Esophagus (tissue), 2 donors: ENCODE measurements at regions not wholly inside any gene's neighbourhood (a gene's known extent, or its start where the extent isn't known, plus 50 kb on each side); places are given as distances from the start of the nearest gene placed in this dataset.

Experiments used
- H3K27ac ChIP-seq, 2 donors: one replicate each; pipeline ENCODE4 v1.5.1; 2013; ENCODE audit warnings: low read depth in 2 of 2, mild to moderate bottlenecking in 2 of 2, inconsistent platforms in 1 of 2, low read length in 1 of 2, moderate library complexity in 1 of 2
- H3K27me3 ChIP-seq, 2 donors: one replicate each; pipeline ENCODE4 v1.6.1; 2013; ENCODE audit warnings: low read length in 2 of 2, control low read depth in 1 of 2, mild to moderate bottlenecking in 1 of 2; ENCODE audit not compliant: insufficient read depth in 2 of 2, control insufficient read depth in 1 of 2
- H3K36me3 ChIP-seq, 2 donors: one replicate each; pipeline ENCODE4 v1.6.1; 2013; ENCODE audit warnings: low read length in 1 of 2; ENCODE audit not compliant: control insufficient read depth in 2 of 2, insufficient read depth in 2 of 2
- H3K4me1 ChIP-seq, 2 donors: one replicate each; pipeline ENCODE4 v1.6.1; 2013; ENCODE audit warnings: low read length in 1 of 2; ENCODE audit not compliant: control insufficient read depth in 2 of 2, insufficient read depth in 2 of 2
- H3K4me3 ChIP-seq, 2 donors: one replicate each; pipeline ENCODE4 v1.5.1; 2013; ENCODE audit warnings: low read length in 2 of 2, mild to moderate bottlenecking in 2 of 2, low read depth in 1 of 2, moderate library complexity in 1 of 2
- H3K9me3 ChIP-seq, 2 donors: one replicate each; pipeline ENCODE4 v1.6.1; 2013; ENCODE audit warnings: mild to moderate bottlenecking in 2 of 2, low read depth in 1 of 2, low read length in 1 of 2, moderate library complexity in 1 of 2; ENCODE audit not compliant: control insufficient read depth in 2 of 2, insufficient read depth in 1 of 2
- WGBS, 2 donors: extraction: QIAGEN DNeasy Blood & Tissue Kit; methylation state at CpG; one replicate each; pipeline ENCODE4 v1.1.7; 2013; 5-methylcytosine and 5-hydroxymethylcytosine counted together
- donor health status: healthy with polysubstance abuse.
- donor health status: Bipolar disorder and iron deficiency.

DNA sequence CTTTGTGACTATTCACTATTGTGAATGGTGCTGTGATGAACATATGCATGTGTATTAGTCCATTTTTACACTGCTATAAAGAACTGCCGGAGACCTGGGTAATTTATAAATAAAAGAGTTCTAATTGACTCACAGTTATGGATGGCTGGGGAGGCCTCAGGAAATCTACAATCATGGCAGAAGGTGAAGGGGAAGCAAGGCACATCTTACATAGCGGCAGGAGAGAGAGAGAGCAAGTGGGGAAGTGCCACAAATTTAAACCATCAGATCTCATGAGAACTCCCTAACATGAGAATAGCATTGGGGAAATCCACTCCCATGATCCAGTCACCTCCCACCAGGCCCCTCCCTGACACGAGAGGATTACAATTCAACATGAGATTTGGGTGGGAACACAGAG lies 90.8 kb downstream of the ATP23 start:
- peaks cover 0 to 7% of the 10 kb centered on the region in 2 donors for H3K9me3 ChIP-seq
- H3K4me3 ChIP-seq: no peak overlapping the region
- H3K4me1 ChIP-seq: peaks cover 0 to 9% of the 10 kb centered on the region in 2 donors
- no peaks in the 10 kb centered on the region for H3K36me3 ChIP-seq
- peak overlapping the region in 1 of 2 donors; percentile 47 for H3K27ac ChIP-seq
- H3K27me3 ChIP-seq: no peaks in the 10 kb centered on the region
- WGBS, 2 donors: 81 to 82% methylated on average over 3 of the region's 3 CpGs

DNA sequence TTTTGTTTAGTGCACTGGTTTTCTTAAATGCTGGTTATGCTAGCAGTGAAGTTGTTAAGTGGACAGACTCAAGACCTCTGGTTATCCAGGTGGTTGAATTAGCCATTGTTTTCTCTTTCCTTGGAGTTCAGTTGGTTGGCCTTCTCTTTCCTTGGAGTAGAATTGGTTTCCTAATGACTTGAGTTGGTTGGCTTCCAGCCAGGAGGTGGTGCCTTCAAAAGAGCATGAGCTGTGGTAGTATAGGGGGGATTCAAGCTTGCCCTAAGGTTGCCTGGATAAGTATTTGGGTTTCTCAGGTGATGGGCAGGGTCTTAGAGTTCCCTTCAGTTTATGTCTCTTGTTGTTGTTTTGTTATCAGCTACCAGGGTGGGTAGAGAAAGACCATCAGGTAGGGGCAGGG lies 92.5 kb downstream of the ATP23 start:
- no peak overlapping the region for H3K4me3 ChIP-seq
- peak overlapping the region; percentile 84 to 94 for H3K27ac ChIP-seq
- peaks cover 0 to 9% of the 10 kb centered on the region in 2 donors for H3K4me1 ChIP-seq
- peaks cover 0 to 7% of the 10 kb centered on the region in 2 donors for H3K9me3 ChIP-seq
- H3K36me3 ChIP-seq: no peaks in the 10 kb centered on the region
- H3K27me3 ChIP-seq: no peaks in the 10 kb centered on the region

GRCh38 chr12:58034311-58034710 lies 92.9 kb downstream of the ATP23 start:
- Histone ChIP-seq H3K27me3 (no peaks in the 10 kb centered on the region), H3K36me3 (no peaks in the 10 kb centered on the region), H3K4me1 (peaks cover 0 to 9% of the 10 kb centered on the region in 2 donors), H3K27ac (peak overlapping the region; percentile 84 to 94), H3K9me3 (peaks cover 0 to 7% of the 10 kb centered on the region in 2 donors), H3K4me3 (no peak overlapping the region)
- 53 to 67% methylated on average over 3 of the region's 3 CpGs for WGBS, 2 donors

DNA sequence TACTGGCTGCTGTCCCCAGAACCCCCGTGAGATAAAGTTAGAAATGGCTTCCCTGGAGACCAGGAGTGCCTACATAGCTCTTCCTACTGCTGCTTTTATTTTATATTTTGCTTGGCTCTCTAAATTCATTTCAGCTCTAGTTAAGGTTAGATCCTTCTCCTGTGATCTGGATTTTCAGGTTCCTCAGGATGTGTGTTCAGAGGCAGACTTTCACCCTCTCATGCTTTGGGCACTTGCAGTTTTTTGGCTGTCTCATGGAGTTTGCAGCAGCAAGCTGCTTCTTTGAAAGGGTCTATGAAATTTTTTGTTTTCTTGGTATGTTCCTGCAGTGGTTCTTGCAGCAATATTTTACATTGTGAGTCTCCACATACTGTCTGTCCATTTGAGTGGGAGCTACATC lies 93.3 kb downstream of the ATP23 start:
- Histone ChIP-seq H3K27me3 (no peaks in the 10 kb centered on the region), H3K9me3 (peaks cover 0 to 7% of the 10 kb centered on the region in 2 donors), H3K4me3 (no peak overlapping the region), H3K27ac (peak overlapping the region; percentile 84 to 94), H3K4me1 (peaks cover 0 to 9% of the 10 kb centered on the region in 2 donors), H3K36me3 (no peaks in the 10 kb centered on the region)
- WGBS, 2 donors: 0 to 15% methylated on average over 1 of the region's 1 CpG

GRCh38 chr12:58041441-58041840 lies 100.1 kb downstream of the ATP23 start:
- 91 to 95% methylated on average over 2 of the region's 2 CpGs for WGBS, 2 donors

GRCh38 chr12:58044966-58045365 lies 103.6 kb downstream of the ATP23 start:
- Histone ChIP-seq H3K9me3 (peaks cover 0 to 3% of the 10 kb centered on the region in 2 donors), H3K27me3 (no peaks in the 10 kb centered on the region), H3K27ac (no peak overlapping the region), H3K4me3 (no peak overlapping the region), H3K4me1 (no peaks in the 10 kb centered on the region), H3K36me3 (no peaks in the 10 kb centered on the region)

More at GRCh38 chr12:58041441-58041840, 100.1 kb downstream of the ATP23 start:
- no peak overlapping the region for H3K4me3 ChIP-seq
- no peaks in the 10 kb centered on the region for H3K4me1 ChIP-seq
- no peaks in the 10 kb centered on the region for H3K36me3 ChIP-seq
- peaks cover 0 to 3% of the 10 kb centered on the region in 2 donors for H3K9me3 ChIP-seq
- H3K27ac ChIP-seq: no peak overlapping the region
- no peaks in the 10 kb centered on the region for H3K27me3 ChIP-seq

DNA sequence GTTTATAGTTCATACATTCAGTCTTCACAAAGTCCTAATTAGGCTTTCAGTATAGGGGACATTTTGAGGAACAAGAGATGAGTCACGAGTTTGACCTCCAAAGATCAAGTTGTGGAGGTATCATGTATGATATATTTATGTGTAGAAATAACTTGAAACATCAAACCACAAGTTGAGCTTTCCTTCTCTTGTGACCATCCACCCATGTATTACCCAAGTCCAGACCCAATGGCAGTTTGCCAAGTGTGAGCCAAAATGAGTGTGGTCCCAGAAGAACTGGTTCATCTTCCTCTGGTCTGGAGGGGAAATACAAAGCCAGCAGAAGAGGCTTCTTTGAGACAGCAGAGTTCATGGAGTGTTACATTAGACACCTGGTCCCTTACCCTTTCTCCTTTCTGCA lies 104.9 kb downstream of the ATP23 start:
- Histone ChIP-seq H3K27me3 (no peaks in the 10 kb centered on the region), H3K4me3 (no peak overlapping the region), H3K4me1 (no peaks in the 10 kb centered on the region), H3K9me3 (peaks cover 0 to 3% of the 10 kb centered on the region in 2 donors), H3K27ac (no peak overlapping the region), H3K36me3 (no peaks in the 10 kb centered on the region)
- WGBS, 2 donors: 73 to 83% methylated on average over 1 of the region's 1 CpG

GRCh38 chr12:58051378-58051777 lies 110.0 kb downstream of the ATP23 start:
- Histone ChIP-seq H3K27me3 (no peaks in the 10 kb centered on the region), H3K27ac (no peak overlapping the region), H3K4me1 (no peaks in the 10 kb centered on the region), H3K4me3 (no peak overlapping the region), H3K36me3 (no peaks in the 10 kb centered on the region), H3K9me3 (peaks cover 0 to 2% of the 10 kb centered on the region in 2 donors)
- 0 to 51% methylated on average over 1 of the region's 1 CpG for WGBS, 2 donors

- Histone ChIP-seq H3K27me3 (no peaks in the 10 kb centered on the region), H3K4me3 (no peak overlapping the region), H3K27ac (no peak overlapping the region), H3K4me1 (peaks cover 0 to 6% of the 10 kb centered on the region in 2 donors), H3K36me3 (no peaks in the 10 kb centered on the region), H3K9me3 (no peaks in the 10 kb centered on the region)
- 92 to 97% methylated on average over 1 of the region's 1 CpG for WGBS, 2 donors
These were observed 123.3 kb downstream of the ATP23 start for GRCh38 chr12:58064666-58065065.

GRCh38 chr12:58066296-58066695 lies 124.9 kb downstream of the ATP23 start:
- no peaks in the 10 kb centered on the region for H3K36me3 ChIP-seq
- H3K27me3 ChIP-seq: no peaks in the 10 kb centered on the region
- no peak overlapping the region for H3K4me3 ChIP-seq
- no peak overlapping the region for H3K27ac ChIP-seq
- no peaks in the 10 kb centered on the region for H3K9me3 ChIP-seq
- H3K4me1 ChIP-seq: peaks cover 0 to 6% of the 10 kb centered on the region in 2 donors
